Effector CD4-positive, alpha-beta T cell (primary cell): ENCODE measurements at regions not wholly inside any gene's neighbourhood (a gene's known extent, or its start where the extent isn't known, plus 50 kb on each side); places are given as distances from the start of the nearest gene placed in this dataset.
"Not testable (repeated sequence)": the region's sequence is repeated elsewhere in the genome, so short reads cannot be mapped to it uniquely, and the experiment has no call there.

ENCODE experiments used
- DNase-seq: peaks from one replicate; pipeline ENCODE4 v3.0.0-alpha.2; 2020

DNA sequence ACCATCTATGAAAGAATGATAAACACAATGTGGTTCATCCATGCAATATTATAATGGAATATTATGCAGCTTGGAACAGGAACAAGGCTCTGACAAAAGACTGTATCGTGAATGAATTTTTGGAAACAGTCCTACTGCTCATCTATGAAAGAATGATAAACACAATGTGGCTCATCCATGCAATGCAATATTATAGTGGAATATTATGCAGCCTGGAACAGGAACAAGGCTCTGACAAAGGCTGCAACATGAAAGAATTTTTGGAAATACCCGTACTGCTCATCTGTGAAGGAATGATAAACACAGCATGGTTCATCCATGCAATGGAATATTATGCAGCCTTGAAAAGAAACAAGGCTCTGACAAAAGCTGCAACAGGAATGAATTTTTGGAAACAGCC lies 158.8 kb downstream of the CRLF2 start:
- not testable (repeated sequence) for DNase-seq

DNA sequence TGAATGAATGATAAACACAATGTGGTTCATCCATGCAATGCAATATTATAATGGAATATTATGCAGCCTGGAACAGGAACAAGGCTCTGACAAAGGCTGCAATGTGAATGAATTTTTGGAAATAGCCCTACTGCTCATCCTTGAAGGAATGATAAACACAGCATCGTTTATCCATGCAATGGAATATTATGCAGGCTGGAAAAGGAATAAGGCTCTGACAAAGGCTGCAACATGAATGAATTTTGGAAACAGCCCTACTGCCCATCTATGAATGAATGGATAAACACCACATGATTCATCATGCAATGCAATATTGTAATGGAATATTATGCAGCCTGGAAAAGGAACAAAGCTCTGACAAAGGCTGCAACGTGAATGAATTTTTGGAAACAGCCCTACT lies 159.4 kb downstream of the CRLF2 start:
- no peak for DNase-seq

DNA sequence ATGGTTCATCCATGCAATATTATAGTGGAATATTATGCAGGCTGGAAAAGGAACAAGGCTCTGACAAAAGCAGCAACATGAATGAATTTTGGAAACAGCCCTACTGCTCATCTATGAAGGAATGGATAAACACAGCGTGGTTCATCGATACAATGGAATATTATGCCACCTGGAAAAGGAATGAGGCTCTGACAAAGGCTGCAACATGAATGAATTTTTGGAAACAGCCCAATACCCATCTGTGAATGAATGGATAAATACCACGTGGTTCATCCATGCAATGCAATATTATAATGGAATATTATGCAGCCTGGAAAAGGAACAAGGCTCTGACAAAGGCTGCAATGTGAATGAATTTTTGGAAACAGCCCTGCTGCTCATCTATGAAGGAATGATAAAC lies 160.4 kb downstream of the CRLF2 start:
- no peak for DNase-seq

DNA sequence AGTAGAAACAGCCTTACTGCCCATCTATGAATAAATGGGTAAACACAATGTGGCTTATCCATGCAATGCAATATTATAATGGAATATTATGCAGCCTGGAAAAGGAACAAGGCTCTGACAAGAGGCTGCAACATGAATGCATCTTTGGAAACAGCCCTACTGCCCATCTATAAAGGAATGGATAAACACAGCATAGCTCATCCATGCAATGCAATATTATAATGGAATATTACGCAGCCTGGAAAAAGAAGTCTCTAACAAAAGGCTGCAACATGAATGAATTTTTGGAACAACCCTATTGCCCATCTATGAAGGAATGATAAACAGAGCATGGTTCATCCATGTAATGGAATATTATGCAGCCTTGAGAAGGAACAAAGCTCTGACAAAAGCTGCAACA lies 161.0 kb downstream of the CRLF2 start:
- DNase-seq, result no peak

DNA sequence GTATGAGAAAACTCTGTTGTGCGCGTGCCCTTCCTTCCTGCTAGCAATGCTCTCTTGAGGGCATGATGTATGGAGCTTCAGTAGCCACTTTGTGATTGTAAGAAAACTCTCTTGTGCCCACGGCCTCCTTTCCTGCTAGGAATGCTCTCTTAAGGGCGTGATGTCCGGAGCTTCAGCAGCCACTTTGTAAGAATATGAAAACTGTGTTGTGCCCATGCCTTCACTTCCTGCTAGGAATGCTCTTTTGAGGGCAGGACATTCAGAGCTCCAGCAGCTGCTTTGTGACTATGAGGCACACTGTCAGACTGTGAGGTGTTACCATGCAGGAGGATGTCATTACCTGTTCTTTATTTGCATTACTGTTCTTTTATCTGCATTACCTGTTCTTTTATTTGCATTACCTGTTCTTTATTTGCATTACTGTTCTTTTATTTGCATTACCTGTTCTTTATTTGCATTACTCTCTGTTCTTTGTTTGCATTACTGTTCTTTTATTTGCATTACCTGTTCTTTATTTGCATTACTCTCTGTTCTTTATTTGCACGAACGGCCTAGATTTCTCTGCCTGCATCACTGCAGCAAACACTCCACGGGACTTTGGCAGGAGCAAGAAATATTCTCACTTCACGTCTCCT lies 166.7 kb downstream of the CRLF2 start:
- DNase-seq, result no peak

DNA sequence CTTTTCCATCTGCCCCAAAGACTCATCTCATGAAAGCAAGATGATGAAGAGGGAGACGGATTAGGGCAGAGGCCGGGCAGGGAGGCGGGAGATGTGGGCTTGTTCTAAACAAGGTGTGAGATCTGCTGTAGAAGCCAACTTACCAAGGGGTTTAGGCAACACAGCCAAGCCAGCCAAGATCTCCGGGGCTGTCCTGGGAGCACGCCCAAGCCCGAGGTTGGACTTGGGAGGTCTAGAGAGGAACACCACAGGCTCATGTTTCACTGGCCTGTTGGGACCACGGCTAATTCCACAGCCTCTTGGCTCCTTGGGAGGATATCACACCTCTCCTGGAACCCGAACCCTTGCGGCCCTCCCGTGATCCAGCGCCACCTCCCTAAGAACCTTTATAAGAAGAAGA lies 171.4 kb downstream of the CRLF2 start:
- DNase-seq, result no peak

DNA sequence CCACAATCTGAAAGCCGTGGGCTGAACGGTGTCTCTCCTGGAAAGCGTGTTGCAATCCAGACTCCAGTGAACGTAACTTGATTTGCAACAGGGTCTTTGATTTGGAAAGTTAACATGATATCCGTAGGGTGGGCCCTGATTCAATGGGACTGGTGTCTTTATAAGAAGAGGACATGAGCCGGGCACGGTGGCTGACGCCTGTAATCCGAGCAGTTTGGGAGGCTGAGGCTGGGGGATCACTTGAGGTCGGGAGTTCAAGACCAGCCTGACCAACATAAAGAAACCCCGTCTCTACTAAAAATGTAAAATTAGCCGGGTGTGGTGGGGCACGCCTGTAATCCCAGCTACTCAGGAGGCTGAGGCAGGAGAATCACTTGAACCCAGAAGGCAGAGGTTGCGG lies 176.5 kb downstream of the CRLF2 start:
- not testable (repeated sequence) for DNase-seq

DNA sequence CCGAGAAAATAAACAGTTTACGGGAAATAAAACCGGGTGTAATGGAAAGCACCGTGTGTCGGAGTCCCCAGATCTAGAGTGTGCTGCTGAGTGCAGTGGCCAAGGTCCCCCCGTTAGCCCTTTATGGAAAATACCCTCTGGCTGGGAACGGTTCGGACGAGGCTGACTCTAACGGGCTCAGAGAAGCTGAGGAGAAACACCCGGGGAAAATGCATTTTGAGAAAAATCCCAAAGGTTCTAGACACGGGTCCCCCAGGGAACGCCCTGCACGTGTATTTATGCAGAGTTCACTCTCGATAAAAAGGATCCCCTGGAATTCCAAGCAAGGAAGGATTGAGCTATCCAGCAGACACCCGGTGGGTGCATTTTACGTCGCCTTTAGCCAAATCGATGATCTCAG lies 177.2 kb downstream of the CRLF2 start:
- no peak for DNase-seq

DNA sequence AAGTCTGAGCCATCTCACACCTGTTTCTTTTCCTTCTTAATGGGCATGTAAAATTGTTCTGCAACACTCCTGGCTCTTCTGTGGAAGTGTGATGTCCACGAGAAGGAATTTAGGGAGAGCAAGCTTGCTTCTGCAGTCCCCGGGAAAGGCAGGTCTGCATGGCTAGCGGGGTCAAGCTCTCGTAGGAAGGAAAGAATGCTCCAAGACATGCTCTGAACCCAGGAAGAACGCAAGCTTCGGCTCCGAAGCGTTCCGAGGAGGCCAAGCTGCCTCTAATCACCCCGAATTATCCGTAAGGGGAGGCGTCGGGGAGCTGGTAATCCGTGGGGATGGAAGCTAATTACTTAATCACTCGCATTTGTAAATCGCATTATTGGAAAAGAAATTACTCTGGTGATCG lies 177.7 kb downstream of the CRLF2 start:
- DNase-seq, result no peak

DNA sequence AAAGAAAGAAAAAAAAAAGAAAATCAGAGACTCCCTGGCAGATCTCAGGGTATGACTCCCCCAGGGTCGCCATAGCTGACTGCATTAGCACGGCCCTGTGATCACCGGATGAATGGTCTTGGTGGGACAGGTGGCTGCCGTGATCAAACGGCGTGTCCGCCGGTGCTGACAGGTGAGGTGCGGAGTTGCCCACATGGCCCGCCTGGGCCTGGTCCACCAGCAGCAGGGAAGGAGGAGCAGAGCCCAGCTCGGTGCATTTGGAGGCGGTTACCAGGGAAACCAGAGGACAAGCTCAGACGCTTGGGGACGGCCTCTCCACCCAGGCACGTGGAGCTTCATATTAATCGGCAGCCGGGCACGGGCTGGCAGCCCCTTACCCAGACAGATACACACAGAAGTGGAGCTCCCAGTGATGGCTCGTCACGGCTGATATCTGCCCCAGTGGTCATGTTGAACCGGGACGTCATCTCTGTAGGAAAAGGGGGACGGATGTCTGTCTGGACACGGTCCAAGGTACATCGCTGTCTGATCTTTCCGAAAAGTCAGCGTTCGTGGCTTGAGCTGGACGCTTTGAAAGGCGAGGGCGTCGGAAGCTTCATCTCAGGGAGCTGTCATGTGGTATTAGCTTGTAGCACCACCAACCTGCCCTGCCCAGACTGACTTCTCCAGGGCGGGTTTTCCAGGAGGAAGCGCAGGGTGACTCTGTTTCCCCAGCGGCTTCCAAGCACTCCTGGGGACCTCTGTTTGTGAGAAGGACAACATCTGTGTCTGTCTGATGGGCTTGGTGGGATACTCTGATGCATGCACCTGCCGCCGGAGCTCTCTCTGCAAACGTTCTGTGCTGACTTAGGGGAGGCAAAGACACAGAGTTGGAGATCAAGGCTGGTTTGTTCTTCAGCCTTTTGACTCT lies 180.7 kb downstream of the CRLF2 start:
- no peak for DNase-seq

DNA sequence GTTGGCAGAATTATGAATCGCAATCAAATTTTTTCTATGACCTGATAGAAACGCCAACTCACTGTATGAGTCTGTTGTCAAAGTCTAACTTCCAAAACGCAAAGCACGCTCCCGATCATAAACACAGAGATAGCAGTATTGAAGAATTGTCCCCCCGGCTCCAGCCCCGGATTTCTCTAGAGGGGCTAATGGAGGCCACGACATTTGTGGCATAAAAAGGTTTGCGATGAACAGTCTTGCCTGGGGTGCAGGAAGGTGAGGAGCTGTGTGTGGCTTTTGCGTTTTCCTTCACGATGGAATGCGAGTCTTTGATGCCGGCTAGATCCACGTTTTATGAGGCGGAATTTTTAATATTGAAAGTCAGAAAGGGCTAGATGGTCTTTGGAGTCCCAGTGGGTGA lies 183.0 kb downstream of the CRLF2 start:
- DNase-seq, result no peak

DNA sequence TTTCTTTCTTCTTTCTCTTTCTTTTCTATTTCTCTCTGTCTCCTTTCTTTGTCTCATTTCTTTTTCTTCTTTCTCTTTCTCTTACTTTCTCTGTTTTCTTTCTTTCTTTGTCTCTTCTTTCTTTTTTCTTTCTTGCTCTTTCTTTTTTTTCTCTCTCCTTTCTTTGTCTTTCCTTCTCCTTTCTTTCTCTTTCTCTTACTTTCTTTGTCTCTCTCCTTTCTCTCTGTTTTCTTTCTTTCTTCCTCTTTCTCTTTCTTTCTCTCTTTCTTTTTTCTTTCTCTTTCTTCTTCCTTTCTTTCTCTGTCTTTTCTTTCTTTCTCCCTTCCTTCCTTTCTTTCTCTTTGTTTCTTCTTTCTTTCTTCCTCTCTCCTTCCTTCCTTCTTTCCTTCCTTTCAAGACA lies 184.8 kb downstream of the CRLF2 start:
- DNase-seq, result no peak

DNA sequence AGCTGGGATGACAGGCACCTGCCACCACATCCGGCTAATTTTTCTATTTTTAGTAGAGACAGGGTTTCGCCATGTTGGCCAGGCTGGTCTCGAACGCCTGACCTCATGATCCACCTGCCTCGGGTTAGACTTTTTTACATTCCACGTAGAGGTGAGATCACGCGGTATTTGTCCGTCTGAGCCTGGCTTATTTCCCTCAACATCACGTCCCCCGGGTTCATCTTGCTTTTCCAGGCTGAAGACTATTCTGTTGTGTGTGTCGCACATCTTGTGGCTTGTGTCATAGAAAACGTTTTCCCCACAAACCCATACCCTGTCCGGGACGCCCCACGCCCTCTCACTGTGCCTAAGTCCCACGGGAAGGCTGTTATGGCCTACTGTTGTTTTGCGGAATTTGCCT lies 185.3 kb downstream of the CRLF2 start:
- no peak for DNase-seq

DNA sequence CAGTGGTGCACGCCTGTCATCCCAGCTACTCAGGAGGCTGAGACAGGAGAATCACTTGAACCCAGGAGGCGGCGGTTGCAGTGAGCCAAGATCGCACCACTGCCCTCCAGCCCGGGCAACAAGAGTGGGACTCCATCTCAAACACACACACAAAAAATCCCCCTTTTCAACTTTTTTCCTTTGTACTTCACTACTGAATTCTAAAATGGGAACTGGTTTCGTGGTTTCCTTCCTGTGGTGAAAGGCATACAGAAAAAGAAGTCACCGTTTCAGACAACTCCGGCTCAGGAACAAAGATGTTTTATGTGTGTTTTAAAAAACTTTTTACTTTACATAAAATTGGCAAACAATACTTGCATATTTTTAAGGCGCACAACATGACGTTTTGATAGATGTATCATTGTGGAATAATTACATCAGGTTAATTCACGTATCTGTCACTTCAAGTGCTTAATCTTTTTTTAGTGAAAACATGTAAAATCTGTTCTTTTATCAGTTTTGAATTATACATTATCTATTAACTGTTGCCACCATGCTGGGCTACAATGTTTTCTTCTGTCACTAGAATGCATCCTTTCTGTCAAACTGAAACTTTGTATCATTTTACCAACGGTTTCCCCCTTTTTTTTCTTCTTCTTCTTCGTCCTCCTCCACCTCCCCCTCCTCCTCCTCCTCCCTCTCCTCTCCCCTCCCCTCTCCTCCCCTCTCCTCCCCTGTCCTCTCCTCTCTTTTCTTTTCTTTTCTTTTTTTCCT lies 186.0 kb downstream of the CRLF2 start:
- no peak for DNase-seq

DNA sequence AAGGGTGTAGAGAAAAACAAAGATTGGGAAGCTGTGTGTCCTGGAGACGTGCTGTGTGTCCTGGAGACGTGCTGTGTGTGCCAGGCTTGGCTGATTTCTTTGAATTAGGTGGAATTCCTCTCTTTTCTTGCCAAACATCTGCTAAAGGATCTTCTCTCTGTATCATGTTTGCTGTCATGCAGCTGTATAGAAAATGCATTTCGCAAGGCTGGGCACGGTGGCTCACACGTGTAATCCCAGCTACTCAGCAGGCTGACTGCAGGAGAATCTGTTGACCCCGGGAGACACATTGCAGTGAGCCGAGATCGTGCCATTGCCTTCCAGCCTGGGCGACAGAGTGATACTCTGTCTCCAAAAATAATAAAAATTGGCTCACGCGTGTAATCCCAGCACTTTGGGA lies 187.0 kb downstream of the CRLF2 start:
- no peak for DNase-seq

DNA sequence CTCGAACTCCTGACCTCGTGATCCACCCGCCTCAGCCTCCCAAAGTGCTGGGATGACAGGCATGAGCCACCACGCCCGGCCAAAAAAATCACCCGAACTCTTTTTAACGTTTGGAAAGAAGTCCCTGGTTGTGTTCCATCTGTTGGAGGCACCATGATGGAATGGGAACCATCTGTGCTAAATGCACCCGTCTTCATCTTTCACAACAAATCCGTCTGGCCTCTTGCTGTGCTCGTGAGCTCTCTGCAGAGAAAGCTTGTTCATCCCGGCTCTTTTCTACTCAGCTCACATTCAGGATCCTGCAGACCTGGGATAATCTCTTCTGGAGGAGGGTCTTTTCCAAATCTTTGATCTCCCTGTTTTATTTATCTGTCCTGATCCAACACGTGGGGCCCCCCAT lies 188.8 kb downstream of the CRLF2 start:
- DNase-seq, result no peak

DNA sequence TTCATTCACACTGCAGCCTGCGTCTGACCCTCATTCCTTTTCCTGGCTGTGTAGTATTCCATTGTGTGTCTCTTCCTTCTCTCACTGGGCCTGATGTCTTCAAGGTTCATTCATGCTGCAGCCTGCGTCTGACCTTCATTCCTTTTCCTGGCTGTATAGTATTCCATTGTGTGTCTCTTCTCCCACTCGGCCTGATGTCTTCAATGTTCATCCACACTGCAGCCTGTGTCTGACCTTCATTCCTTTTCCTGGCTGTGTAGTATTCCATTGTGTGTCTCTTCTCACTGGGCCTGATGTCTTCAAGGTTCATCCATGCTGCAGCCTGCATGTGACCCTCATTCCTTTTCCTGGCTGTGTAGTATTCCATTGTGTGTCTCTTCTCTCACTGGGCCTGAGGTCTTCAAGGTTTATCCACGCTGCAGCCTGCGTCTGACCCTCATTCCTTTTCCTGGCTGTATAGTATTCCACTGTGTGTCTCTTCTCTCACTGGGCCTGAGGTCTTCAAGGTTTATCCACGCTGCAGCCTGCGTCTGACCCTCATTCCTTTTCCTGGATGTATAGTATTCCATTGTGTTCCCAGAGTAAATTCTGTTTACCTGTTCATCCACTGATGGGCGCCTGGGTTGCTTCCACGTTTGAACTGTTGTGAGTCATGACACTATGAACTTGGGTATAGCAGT lies 191.0 kb downstream of the CRLF2 start:
- DNase-seq, result not testable (repeated sequence)

DNA sequence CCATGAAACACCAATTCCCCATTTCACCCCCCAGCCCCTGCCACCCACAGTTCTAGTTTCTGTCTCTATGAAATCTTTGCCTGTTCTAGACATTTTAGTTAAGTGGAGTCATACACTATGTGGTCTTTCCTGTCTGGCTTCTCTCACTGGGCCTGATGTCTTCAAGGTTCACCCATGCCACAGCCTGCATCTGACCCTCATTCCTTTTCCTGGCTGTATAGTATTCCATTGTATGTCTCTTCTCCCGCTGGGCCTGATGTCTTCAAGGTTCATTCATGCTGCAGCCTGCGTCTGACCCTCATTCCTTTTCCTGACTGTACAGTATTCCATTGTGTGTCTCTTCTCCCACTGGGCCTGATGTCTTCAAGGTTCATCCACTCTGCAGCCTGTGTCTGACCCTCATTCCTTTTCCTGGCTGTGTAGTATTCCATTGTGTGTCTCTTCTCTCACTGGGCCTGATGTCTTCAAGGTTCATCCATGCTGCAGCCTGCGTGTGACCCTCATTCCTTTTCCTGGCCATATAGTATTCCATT lies 191.7 kb downstream of the CRLF2 start:
- no peak for DNase-seq

DNA sequence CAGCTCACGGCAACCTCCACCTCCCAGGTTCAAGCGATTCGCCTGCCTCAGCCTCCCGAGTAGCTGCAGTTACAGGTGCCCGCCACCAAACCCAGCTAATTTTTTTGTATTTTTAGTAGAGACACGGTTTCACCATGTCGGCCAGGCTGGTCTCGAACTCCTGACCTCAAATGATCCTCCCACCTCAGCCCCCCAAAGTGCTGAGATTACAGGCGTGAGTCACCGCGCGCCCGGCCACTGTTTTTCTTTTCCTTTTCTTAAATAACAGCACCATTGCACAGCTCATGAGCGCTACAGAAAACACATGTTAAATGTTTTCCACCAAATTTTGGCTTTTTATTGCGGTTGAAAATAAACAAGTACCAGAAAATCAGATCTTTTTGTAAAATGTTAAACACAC lies 195.5 kb downstream of the CRLF2 start:
- DNase-seq, result not testable (repeated sequence)

DNA sequence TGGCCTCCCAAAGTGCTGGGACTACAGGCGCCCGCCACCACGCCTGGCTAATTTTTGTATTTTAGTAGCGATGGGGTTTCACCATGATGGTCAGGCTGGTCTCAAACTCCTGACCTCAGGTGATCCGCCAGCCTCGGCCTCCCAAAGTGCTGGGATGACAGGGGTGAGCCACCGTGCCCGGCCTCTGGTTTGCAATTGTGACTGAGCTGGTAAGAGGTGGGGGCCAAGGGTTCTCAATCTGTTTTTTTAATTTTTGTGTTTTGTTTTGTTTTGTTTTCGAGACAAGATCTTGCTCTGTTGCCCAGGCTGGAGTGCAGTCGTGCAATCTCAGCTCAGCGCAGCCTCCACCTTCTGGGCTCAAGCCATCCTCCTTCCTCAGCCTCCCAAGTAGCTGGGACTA lies 196.2 kb downstream of the CRLF2 start:
- not testable (repeated sequence) for DNase-seq

DNA sequence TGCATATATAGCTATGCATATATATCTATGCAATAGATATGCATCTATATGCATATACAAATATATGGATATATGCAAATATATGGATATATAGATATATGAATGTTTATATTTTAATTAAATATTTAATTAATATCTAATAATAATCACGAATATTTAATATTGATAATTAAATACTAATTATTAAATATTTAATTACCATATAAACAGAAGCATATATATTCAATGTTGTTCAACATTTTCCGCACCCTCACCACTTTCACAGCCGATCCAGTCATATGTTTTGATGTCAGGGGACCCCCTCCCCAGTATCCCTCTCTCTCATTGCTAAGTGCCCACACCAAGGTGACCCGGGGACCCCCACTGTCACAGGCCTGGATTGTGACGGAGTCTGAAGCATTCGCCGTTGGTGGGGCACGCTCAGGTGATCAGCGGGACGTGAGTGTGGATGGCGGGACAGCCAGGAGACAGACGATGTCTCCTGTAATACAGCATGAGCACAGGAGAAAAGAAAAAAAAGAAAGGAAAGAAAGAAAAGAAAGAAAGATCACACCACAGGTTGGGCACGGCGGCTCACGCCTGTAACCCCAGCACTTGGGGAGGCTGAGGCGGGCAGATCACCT lies 199.7 kb downstream of the CRLF2 start:
- DNase-seq, result no peak

DNA sequence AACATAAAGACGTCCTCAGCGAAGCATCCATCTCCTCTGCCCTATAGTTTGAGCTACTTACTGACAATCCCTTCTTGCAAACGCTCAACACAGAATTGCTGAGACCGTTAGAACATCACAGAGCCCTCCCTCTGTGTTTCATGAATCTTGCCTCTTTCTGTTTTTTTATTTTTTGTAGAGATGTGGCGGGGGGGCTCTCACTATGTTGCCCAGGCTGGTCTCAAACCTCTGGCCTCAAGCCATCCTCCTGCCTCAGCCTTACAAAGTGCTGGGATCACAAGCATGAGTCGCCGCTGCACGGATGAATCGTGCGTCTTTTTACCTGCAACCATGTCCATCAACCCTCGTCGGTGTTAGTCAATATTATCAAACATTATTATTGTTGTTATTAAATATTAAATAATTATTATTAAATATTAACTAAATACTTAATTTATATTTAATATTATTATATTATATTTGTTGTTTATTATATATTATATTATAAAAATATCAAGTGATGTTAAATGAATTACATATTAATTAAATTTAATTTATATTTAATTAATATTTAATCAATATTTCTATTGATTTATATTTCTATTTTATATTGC lies 200.7 kb downstream of the CRLF2 start:
- DNase-seq, result no peak
